ENCODE measurements at regions not wholly inside any gene's neighbourhood (a gene's known extent, or its start where the extent isn't known, plus 50 kb on each side); places are given as distances from the start of the nearest gene placed in this dataset.

DNA sequence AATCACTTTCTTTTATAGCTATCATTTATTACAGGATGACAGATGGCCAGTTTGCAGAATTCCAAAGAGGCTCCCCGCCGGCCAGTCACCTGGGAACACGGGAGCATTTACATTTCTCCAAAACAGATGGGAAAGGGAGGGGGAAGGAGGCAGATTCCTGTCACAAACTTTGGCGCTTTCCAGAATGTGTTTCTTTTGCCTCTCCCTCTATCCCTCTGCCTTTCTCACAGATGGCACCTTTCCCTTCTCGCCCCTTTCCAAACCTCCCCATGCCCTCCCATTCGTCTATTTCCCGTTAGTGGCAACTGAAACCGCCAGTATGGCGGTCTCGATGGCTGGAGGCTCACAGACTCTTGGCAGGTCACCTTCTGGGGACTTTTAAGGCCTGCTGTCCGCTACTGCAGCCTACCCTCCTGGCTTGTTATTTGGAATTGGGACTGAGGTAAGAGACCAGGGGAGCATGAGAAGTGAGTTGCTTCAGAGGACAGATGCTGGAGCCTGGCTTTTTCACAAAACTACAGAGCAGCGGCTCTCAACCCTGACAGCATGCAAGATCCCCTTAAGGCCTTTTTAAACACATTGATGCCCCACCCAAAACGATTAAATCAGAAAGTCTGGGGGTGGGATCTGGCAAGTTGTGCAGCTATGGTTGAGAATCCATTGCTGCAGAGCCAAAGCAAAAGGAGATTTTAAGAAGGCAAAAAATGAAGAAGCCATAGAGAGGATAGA is 161.5 kb upstream of the VASH1 start:
- FAIRE-seq (no peak), DNase-seq (ENCODE audit: extremely low spot score, insufficient read length, low read depth) (no peak)

DNA sequence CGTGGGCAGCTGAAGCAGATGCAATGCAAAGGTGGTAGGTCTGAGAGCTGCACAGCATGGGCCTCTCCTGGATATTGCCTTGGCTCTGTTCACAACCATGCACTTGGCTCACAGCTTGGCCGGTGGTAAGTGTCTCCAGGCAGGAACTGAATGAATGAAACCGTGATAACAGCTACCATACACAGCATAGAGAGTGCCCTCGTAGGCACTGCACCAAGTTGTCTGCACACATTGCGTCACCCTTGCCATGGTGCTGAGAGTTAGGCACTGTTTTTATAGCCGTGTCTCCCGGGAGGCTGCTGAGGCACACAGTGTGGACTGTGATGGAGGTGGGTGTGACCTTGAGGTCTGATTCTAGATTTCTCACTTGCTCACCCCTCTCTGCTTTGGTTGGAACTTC is 157.6 kb upstream of the VASH1 start:
- FAIRE-seq (no peak), DNase-seq (ENCODE audit: extremely low spot score, insufficient read length, low read depth) (no peak)

DNA sequence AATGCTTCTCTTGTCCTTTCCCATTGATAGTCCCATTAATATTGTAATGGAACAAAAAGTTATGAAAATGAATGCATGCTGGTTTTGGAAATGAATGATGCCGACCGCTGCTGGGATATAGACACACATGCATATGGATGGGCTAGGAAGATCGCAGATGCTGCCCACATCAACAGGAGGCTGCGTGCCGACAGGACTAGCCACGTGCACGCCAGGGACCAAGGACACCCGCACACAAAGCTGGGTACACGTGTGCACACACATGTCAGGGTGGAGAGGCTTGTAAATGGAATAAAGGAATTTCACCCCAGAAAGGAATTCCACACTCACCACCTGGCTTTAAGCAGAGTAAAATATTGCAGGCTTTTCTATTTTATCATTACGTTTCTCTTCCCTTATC is 153.8 kb upstream of the VASH1 start:
- FAIRE-seq (no peak), DNase-seq (ENCODE audit: extremely low spot score, insufficient read length, low read depth) (no peak)

DNA sequence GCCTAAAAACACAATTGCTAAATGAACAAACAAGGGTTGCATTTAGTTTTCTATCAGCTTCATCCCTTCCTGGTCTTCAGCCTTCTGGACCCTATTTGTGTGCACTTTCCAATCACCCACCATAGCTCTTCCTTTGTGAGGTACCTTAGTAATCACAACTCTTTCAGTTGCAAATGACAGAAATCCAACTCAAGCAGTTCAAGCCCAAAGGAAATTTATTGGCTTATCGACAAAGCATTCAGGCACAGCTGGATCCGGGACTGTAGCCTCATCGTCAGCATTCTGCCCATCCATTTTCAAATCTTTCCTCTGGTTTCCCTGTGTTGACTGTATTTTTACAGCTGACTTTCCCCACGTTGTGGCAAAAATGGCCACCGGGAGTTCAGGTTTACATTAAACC is 148.6 kb upstream of the VASH1 start:
- DNase-seq (ENCODE audit: extremely low spot score, insufficient read length, low read depth) (no peak), FAIRE-seq (no peak)

DNA sequence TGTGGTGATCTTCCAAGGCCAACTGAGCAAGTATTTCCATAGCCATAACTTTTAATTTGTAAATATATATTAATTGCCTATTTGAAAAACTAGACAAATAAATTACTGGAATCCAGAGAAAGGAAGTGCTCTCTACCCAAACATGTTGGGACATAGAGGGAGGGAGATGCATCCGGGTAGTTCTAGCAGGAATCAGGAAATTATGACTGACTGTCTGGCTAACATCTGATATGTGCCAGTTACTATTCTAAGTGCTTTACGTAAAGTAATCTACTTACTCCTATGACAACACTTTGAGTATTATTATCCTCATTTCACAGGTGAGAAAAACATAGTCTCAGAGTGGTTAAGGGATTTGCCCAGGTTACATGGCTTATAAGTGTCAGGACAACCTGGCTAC is 147.7 kb upstream of the VASH1 start:
- DNase-seq (ENCODE audit: extremely low spot score, insufficient read length, low read depth) (no peak), FAIRE-seq (no peak)

DNA sequence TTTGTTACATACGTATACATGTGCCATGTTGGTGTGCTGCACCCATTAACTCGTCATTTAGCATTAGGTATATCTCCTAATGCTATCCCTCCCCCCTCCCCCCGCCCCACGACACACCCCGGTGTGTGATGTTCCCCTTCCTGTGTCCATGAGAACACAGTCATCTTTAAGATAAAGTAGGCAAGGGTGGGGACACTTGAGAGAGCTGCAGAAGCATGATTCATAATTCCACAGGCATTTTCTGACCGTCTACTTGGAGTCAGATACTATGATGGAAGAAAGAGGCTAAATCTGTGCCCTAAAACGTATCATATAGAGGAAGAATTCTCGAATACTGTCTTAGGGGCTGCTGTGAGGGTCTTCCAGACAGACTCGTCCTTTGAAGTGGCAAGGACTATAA is 145.9 kb upstream of the VASH1 start:
- no peak for DNase-seq (ENCODE audit: extremely low spot score, insufficient read length, low read depth)
- no peak for FAIRE-seq

- DNase-seq (ENCODE audit: extremely low spot score, insufficient read length, low read depth) (no peak), FAIRE-seq (no peak)
Measured at GRCh38 chr14:76617440-76617839, 143.8 kb upstream of the VASH1 start.

GRCh38 chr14:76636602-76637001 is 124.7 kb upstream of the VASH1 start:
- DNase-seq (ENCODE audit: extremely low spot score, insufficient read length, low read depth) (no peak), FAIRE-seq (no peak)

GRCh38 chr14:76638841-76639240 is 122.4 kb upstream of the VASH1 start:
- no peak for FAIRE-seq
- DNase-seq (ENCODE audit: extremely low spot score, insufficient read length, low read depth): no peak

DNA sequence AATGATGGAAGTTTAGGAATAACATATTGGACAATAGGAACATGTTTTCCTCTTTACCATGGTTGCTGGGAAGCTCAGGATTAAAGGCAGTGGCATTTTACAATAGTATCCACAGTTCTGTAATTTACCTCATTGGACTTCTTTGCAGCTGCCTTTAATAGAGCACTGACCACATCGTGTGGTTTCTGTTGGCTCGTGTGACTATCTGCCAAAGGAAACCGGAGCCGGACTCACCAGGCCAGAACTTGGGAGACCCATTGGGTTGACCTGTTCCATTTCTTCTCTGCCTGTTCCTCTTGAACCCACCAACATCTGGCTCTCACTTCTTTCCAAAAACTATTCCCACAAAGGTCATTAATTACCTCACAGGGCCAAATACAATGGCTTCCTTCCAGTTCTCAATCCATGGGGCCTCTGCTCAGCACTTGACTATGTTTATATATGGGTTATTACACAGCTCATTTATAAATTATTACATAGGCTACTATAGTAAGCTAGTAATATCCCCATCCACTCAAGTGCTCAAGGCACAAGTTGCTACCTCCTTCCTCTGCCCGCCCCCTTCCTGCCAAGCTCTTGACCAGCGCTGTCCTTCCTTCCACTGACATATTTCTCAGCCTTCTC is 121.5 kb upstream of the VASH1 start:
- DNase-seq (ENCODE audit: extremely low spot score, insufficient read length, low read depth) (no peak), FAIRE-seq (no peak)

DNA sequence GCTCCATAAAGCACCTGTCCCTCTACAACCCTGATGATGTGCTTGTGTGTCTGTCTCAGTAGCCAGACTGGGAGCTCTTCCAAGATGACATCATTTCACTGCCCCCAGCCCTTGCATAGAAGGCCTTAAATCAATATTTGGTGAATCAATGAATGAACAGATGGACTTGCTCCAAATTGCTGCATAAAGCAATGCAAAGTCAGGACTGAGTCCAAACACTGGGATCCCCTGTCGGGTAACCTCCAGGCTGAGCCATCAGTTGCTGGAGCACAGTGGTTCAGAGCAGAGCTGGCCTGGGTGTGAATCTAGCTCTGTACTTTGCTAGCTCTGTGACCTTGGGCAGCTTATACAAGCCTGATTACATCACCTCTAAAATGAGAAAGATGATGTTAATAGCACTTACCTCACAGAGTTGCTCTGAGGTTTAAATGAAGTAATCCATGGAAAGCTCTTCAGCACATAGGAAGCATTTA is 120.3 kb upstream of the VASH1 start:
- DNase-seq (ENCODE audit: extremely low spot score, insufficient read length, low read depth): no peak
- no peak for FAIRE-seq

- DNase-seq (ENCODE audit: extremely low spot score, insufficient read length, low read depth) (no peak), FAIRE-seq (no peak)
Measured at GRCh38 chr14:76641541-76641940, 119.7 kb upstream of the VASH1 start.

DNA sequence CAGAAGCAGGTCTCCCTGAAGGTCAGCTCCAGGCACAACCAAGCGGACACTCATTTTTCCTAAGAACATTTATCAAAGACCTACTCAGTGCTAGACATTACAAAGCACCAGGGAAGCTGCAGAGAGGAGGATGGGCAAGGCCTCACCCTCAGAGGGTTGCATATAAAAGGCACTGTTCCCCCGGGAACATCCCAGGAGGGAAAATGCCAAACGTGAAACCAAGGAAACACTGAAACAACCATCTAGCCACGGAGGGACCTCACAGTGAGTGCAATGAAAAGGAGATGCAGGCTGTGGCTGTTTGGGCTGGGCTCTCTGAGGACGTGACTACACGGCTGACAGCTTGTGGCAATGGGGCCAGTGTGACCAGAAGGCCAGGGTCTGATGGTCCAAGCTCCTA is 117.4 kb upstream of the VASH1 start:
- FAIRE-seq: no peak
- DNase-seq (ENCODE audit: extremely low spot score, insufficient read length, low read depth): no peak

- FAIRE-seq (no peak), DNase-seq (ENCODE audit: extremely low spot score, insufficient read length, low read depth) (peak; percentile 8)
Measured at GRCh38 chr14:76644855-76645518, 116.3 kb upstream of the VASH1 start.

- peak; percentile 39 for DNase-seq (ENCODE audit: extremely low spot score, insufficient read length, low read depth)
- peak; percentile 96 for FAIRE-seq
Measured at GRCh38 chr14:76647697-76648298, 113.5 kb upstream of the VASH1 start.

DNA sequence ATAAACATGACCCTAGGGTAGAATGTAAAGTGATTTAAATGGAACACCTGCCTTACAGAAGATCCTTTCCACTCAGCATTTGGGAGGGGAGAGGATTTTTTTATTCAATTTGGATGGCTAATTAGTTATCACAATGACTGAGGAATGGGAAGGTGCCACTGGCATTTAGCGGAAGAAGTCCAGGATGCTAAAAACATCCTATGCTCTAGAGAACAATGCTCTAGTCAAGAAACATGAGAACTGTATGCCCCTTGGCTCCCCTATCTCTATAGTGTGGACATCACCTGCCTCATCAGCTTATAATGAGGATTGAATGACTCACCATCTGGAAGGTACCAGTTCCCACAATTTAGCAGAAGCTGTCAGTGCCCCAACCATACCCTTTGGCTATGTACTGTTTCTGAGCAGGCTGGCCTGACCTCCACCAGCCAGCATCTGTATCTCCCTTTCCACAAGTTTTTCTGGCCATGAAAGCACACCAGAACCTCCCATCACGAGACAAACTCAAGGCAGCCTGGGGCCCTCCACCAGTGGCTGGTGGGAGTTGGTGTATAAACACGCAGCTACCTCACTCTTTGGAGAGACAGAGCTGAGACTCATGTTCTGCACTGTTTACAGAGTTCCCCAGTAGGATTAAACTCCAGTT is 109.7 kb upstream of the VASH1 start:
- FAIRE-seq (no peak), DNase-seq (ENCODE audit: extremely low spot score, insufficient read length, low read depth) (no peak)

DNA sequence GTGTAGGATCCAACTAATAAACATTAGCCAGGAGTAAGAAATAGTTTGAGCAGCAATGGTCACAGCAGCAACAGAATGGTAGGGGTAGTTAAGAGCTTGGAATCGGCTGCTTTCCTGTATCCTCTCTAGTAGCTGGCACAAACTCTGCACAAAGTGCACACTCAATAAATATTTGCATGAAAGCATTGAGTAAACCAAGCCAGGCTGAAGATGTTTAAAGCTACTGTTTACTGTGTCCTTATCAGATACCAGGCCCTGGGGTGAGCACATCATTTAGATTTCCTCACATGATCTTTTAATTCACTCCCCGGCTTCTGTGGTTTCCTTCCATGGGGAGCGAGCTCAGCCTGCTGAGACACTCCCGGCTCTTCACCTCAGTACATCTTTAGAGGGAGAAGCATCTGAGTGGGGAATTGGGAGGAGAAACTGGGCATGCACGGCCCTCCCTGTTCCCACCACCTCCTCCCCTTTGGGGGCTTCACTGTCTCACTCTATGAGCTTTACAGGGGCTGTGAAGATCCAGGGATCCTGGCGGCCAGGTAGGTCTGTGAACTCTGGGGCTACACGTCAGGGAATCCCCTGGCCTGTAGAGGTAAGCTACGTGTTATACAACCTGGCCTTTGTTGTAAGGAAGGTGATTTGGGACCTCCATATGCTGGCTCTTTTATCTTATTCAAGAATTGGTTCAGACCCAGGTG is 107.2 kb upstream of the VASH1 start:
- FAIRE-seq: no peak

DNA sequence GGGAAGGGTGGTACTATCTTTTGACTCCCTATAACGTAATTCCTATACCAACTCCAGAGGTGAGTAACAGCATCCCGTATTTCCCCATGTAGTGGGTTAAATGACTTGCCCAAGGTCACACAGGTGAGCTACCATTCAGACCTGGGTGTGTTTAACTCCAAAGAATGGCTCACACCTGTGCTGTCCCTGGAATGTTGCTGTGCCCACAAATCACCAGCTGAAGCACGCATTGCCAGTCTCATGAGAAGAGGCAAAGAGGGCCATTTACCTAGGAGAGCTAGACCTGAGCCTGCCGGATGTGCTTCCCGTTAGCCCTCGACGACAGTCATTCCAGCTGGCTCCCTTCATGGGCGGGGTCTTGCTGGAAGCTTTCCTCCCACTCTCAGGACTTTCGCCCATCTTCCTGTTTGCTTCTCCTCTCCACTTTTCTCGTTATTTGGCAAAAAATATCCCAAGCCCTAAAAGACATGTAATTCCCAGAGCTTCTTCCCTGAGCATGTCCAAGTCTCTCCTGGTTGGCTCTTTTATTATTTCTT is 106.6 kb upstream of the VASH1 start:
- no peak for FAIRE-seq
- no peak for DNase-seq (ENCODE audit: extremely low spot score, insufficient read length, low read depth)

More for the DNA sequence above, 107.2 kb upstream of the VASH1 start:
- no peak for DNase-seq (ENCODE audit: extremely low spot score, insufficient read length, low read depth)

DNA sequence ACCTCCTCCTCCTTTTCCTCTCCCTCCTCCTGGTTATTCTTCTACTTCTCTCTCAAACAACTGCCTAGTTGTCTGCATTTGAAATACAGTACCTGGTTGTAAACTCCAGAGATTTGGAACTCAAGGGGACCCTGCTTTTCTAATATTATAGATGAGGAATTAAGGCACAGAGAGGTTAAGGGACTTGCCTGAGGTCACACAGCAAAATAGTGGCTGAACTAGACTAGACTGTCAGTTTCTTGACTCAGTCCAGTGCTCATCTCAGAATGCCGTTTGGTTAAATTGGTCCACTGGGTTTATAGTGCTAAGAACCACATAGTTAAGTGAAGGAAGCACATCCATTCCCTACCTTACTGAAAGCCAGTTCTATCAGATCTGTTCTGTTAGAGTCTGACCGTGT is 105.9 kb upstream of the VASH1 start:
- no peak for FAIRE-seq
- DNase-seq (ENCODE audit: extremely low spot score, insufficient read length, low read depth): no peak

- DNase-seq (ENCODE audit: extremely low spot score, insufficient read length, low read depth): no peak
Measured at GRCh38 chr14:76656592-76656991, 104.7 kb upstream of the VASH1 start.

More at GRCh38 chr14:76656592-76656991, 104.7 kb upstream of the VASH1 start:
- no peak for FAIRE-seq

Data from GM18507 (cell line).